HEK293T (cell line): ENCODE measurements at regions not wholly inside any gene's neighbourhood (a gene's known extent, or its start where the extent isn't known, plus 50 kb on each side); places are given as distances from the start of the nearest gene placed in this dataset.

Experiments
- ARNT ChIP-seq: fragments of 450-650 bp; IDR thresholded peaks from 2 replicates; pipeline ENCODE4 v1.6.1; 2017; ENCODE audit warnings: mild to moderate bottlenecking
- BHLHE40 ChIP-seq: fragments of 450-650 bp; IDR thresholded peaks from 2 replicates; pipeline ENCODE4 v1.6.1; 2016; ENCODE audit warnings: mild to moderate bottlenecking, moderate library complexity, borderline replicate concordance
- CTBP1 ChIP-seq: fragments of 450-650 bp; IDR thresholded peaks from 2 replicates; pipeline ENCODE4 v1.6.1; 2016; ENCODE audit warnings: borderline replicate concordance
- FOXA1 ChIP-seq: fragments of 450-650 bp; IDR thresholded peaks from 2 replicates; pipeline ENCODE4 v1.6.1; 2016; ENCODE audit warnings: mild to moderate bottlenecking

- no peak for TF ChIP-seq CTBP1
- no peak for TF ChIP-seq BHLHE40
- TF ChIP-seq ARNT: no peak
- no peak for TF ChIP-seq FOXA1
Observed at GRCh38 chr21:23949493-23949892, 1657.8 kb downstream of the MRPL39 start.
